ENCODE measurements at regions not wholly inside any gene's neighbourhood (a gene's known extent, or its start where the extent isn't known, plus 50 kb on each side); places are given as distances from the start of the nearest gene placed in this dataset.

DNA sequence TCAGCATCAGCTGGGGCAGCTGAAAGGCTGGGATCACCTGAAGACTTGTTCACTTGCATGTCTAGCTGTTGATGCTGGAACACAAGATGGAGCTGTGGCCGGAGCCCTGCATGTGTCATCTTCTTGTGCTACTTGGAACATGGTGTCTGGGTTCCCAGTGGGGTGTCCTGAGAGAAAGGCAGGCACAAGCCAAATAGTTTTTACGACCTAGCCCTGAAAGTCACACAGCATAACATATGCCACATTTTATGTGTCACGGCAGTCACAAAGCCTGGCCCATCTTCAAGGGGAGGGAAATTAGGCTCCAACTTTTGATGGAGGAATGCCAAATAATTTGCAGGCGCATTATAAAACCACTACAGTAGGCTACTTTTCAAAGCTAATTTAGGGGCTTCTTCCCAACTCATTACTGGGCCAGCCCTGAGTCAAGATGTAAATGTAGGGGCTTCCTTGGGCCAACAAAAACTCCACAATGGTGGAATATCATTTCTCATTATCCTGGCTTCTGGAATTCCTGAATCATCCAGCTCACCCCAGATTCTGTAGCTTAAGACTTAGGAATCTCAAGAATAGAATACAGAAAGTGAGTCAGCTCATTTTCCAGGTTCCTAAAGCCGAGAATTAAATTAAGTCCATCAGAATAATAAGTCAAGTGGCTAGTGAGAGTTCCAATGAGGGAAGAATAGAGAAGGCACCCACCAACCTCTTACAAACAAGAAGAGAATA is 543.0 kb downstream of the TNS1 start:
- Histone ChIP-seq H3K4me1 (no peaks in the 10 kb centered on the region), H3K4me3 (no peak overlapping the region), H3K36me3 (no peaks in the 10 kb centered on the region), H3K9me3 (no peaks in the 10 kb centered on the region), H3K27ac (no peak overlapping the region), H3K27me3 (no peaks in the 10 kb centered on the region)
- DNase-seq (no peak), ATAC-seq (ENCODE audit: low FRiP score in 2 of 2) (no peak)
- TF ChIP-seq, protein P1, sequence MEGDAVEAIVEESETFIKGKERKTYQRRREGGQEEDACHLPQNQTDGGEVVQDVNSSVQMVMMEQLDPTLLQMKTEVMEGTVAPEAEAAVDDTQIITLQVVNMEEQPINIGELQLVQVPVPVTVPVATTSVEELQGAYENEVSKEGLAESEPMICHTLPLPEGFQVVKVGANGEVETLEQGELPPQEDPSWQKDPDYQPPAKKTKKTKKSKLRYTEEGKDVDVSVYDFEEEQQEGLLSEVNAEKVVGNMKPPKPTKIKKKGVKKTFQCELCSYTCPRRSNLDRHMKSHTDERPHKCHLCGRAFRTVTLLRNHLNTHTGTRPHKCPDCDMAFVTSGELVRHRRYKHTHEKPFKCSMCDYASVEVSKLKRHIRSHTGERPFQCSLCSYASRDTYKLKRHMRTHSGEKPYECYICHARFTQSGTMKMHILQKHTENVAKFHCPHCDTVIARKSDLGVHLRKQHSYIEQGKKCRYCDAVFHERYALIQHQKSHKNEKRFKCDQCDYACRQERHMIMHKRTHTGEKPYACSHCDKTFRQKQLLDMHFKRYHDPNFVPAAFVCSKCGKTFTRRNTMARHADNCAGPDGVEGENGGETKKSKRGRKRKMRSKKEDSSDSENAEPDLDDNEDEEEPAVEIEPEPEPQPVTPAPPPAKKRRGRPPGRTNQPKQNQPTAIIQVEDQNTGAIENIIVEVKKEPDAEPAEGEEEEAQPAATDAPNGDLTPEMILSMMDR (IDR thresholded peaks at IDR 0.05), result no peak
- no peak for TF ChIP-seq POLR2AphosphoS5 (IDR thresholded peaks at IDR 0.05)
- TF ChIP-seq POLR2A (IDR thresholded peaks at IDR 0.05), result no peak
- no peak for TF ChIP-seq EP300 (IDR thresholded peaks at IDR 0.05)
- WGBS, 2 donors, result 81 to 88% methylated on average over 5 of the region's 5 CpGs

DNA sequence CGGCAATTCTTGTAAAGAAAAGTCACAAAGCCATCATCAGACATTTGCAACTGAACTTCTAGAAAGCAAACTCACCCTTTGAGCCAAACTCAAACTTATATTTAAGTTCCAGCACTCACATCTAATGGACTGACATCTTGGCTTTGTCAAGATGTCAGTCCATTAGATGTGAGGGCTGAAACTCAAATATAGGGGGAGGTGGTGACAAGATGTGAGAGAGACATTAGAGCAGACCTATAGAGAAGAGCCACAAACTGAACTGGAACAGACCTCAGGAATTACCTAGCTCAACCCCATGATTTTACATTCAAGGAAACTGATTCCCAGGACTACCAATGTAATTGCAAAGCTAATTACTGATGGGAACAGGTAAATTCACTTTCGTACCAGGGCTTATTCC is 543.8 kb downstream of the TNS1 start:
- WGBS, 2 donors, result 80 to 92% methylated on average over 2 of the region's 2 CpGs
- no peak overlapping the region for H3K4me3 ChIP-seq

DNA sequence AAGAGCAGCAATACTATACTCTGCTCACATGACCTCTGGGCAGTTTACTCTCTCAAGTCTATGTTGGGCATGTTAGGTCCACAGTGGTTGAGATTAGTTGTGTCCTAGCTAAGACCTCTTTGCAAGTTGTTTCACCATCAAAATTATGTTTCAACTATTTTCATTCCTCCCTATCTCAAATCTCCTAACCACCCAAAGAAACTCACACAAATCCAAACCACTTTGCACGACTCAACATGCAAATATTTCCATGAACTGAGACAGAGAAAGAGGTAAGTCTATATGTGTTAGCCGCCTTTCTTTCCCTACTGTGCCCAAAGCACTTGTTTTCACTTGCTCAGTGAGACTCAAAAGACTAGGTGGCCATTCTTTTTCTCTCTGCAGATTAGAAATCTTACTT is 546.8 kb downstream of the TNS1 start:
- ATAC-seq (ENCODE audit: low FRiP score in 2 of 2) (no peak), DNase-seq (no peak)
- no peak overlapping the region for H3K27ac ChIP-seq
- H3K27me3 ChIP-seq, result no peaks in the 10 kb centered on the region
- H3K4me3 ChIP-seq, result no peak overlapping the region
- 76 to 94% methylated on average over 2 of the region's 2 CpGs for WGBS, 2 donors
- no peaks in the 10 kb centered on the region for H3K9me3 ChIP-seq
- no peaks in the 10 kb centered on the region for H3K36me3 ChIP-seq
- no peaks in the 10 kb centered on the region for H3K4me1 ChIP-seq
- TF ChIP-seq EP300 (IDR thresholded peaks at IDR 0.05), result no peak
- TF ChIP-seq POLR2AphosphoS5 (IDR thresholded peaks at IDR 0.05), result no peak
- TF ChIP-seq, protein P1 (IDR thresholded peaks at IDR 0.05), result no peak
- TF ChIP-seq POLR2A (IDR thresholded peaks at IDR 0.05), result no peak

More for the DNA sequence above, 543.8 kb downstream of the TNS1 start:
- Histone ChIP-seq H3K27me3 (no peaks in the 10 kb centered on the region), H3K9me3 (no peaks in the 10 kb centered on the region), H3K4me1 (no peaks in the 10 kb centered on the region), H3K27ac (no peak overlapping the region), H3K36me3 (no peaks in the 10 kb centered on the region)
- DNase-seq, result no peak
- ATAC-seq (ENCODE audit: low FRiP score in 2 of 2), result no peak
- no peak for TF ChIP-seq POLR2AphosphoS5 (IDR thresholded peaks at IDR 0.05)

- TF ChIP-seq POLR2A (IDR thresholded peaks at IDR 0.05), result no peak
- no peak for TF ChIP-seq EP300 (IDR thresholded peaks at IDR 0.05)
- TF ChIP-seq, protein P1 (IDR thresholded peaks at IDR 0.05), result no peak
- TF ChIP-seq POLR2AphosphoS5 (IDR thresholded peaks at IDR 0.05), result no peak
- Histone ChIP-seq H3K27me3 (no peaks in the 10 kb centered on the region), H3K27ac (no peak overlapping the region), H3K9me3 (no peaks in the 10 kb centered on the region), H3K4me1 (no peaks in the 10 kb centered on the region), H3K36me3 (no peaks in the 10 kb centered on the region), H3K4me3 (no peak overlapping the region)
- no peak for DNase-seq
- 70 to 71% methylated on average over 1 of the region's 1 CpG for WGBS, 2 donors
- no peak for ATAC-seq (ENCODE audit: low FRiP score in 2 of 2)
Measured at GRCh38 chr2:217452928-217453327, 549.9 kb downstream of the TNS1 start.

DNA sequence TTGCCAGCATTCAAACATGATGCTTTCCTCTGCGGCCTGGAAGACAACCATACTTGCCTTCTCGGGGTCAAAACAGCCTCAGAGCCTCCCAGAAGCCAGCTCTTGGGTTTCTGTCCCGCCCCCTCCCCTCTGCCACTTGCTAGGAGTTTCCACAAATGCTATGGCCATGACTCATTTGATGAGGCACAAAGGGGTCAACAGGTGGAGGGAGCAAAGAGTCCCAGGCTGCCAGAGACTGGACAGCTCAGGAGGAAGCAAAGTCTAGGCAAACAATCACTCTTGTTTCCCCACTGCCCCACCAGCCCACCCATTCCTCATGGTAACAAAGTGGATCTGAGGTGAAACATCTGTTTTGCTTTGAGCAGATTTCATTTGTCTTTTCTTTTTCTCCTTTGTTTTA is 551.1 kb downstream of the TNS1 start:
- H3K27me3 ChIP-seq, result no peaks in the 10 kb centered on the region
- ATAC-seq (ENCODE audit: low FRiP score in 2 of 2) (no peak), DNase-seq (no peak)
- H3K9me3 ChIP-seq, result no peaks in the 10 kb centered on the region
- H3K4me1 ChIP-seq, result no peaks in the 10 kb centered on the region
- H3K36me3 ChIP-seq, result no peaks in the 10 kb centered on the region
- H3K27ac ChIP-seq, result no peak overlapping the region
- TF ChIP-seq, protein P1 (IDR thresholded peaks at IDR 0.05), result no peak
- TF ChIP-seq POLR2A (IDR thresholded peaks at IDR 0.05) (no peak), POLR2AphosphoS5 (IDR thresholded peaks at IDR 0.05) (no peak), EP300 (IDR thresholded peaks at IDR 0.05) (no peak)
- 85 to 91% methylated on average over 3 of the region's 3 CpGs for WGBS, 2 donors
- no peak overlapping the region for H3K4me3 ChIP-seq
